Esophagus squamous epithelium (tissue), 4 donors: ENCODE measurements at regions not wholly inside any gene's neighbourhood (a gene's known extent, or its start where the extent isn't known, plus 50 kb on each side); places are given as distances from the start of the nearest gene placed in this dataset.

Experiments used
- POLR2A ChIP-seq, 4 donors: fragments of 450-650 bp; IDR thresholded peaks; one replicate each; pipeline ENCODE4 v1.6.1; 2017; ENCODE audit warnings: antibody characterized with exemption in 4 of 4, mild to moderate bottlenecking in 4 of 4, moderate library complexity in 3 of 4
- TF ChIP-seq, protein P1 (sequence below), 6 experiments: fragments of 450-650 bp in 4 of 6; fragments of 200-600 bp in 2 of 6; sonication (generic) in 2 of 6; IDR thresholded peaks; one replicate each; pipeline ENCODE4 v1.5.1; 2016 to 2019; ENCODE audit warnings: antibody characterized with exemption in 6 of 6, mild to moderate bottlenecking in 4 of 6, moderate library complexity in 4 of 6

DNA sequence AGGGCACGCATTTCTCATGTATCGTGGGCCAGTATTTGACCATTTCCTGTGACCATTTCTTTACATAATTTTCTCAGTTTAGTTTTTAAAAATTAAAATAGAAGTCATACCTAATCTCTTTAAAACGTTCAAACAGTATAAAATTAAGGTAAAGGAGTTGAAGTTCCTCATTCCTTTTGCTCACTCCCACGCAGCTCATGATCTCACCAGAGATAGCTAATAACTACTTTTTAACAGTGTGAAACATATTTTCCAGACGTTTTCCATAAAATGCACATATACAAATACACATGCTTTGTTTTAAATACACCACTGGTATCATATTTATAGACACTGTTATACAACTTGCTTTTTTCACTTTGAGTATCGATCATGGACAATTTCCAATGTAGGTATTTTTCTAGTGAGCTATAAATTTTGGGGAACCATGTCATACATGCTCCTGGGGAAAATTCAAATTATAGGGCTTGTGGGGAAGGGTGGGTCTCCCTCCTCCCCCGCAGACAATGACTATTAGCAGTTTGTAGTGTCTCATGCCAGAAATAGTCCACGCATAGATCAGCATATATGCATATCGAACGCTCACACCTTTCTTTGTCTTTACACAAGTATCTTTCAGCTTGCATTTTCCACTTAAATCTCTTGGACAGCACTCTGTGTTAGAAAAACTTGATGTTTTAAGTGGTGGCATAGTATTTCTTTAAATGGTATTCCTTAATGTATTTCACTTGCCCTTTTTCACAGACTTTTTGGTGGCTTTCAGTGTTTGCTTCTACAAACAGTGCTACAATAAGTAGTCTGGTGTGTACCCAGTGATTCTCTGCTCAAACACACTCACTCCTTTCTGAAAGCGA lies 145.5 kb upstream of the ZNF217 start:
- TF ChIP-seq, protein P1, sequence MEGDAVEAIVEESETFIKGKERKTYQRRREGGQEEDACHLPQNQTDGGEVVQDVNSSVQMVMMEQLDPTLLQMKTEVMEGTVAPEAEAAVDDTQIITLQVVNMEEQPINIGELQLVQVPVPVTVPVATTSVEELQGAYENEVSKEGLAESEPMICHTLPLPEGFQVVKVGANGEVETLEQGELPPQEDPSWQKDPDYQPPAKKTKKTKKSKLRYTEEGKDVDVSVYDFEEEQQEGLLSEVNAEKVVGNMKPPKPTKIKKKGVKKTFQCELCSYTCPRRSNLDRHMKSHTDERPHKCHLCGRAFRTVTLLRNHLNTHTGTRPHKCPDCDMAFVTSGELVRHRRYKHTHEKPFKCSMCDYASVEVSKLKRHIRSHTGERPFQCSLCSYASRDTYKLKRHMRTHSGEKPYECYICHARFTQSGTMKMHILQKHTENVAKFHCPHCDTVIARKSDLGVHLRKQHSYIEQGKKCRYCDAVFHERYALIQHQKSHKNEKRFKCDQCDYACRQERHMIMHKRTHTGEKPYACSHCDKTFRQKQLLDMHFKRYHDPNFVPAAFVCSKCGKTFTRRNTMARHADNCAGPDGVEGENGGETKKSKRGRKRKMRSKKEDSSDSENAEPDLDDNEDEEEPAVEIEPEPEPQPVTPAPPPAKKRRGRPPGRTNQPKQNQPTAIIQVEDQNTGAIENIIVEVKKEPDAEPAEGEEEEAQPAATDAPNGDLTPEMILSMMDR (IDR thresholded peaks at IDR 0.05): no peak
- no peak for TF ChIP-seq POLR2A (IDR thresholded peaks at IDR 0.05)
